ENCODE measurements at regions not wholly inside any gene's neighbourhood (a gene's known extent, or its start where the extent isn't known, plus 50 kb on each side); places are given as distances from the start of the nearest gene placed in this dataset.

- DNase-seq (no peak), ATAC-seq (no peak)
- intact Hi-C loops (cut with DNase I, micrococcal nuclease), result no loop called here
- Histone ChIP-seq H3K36me3 (ENCODE audit: low read depth) (no peaks in the 10 kb centered on the region), H3K4me3 (no peak overlapping the region), H3K4me1 (ENCODE audit: low read depth) (no peaks in the 10 kb centered on the region), H3K9me3 (no peaks in the 10 kb centered on the region)
- TF ChIP-seq CTCF (IDR thresholded peaks at IDR 0.05), result no peak
Measured at GRCh38 chr21:21929789-21930188, 931.6 kb downstream of the NCAM2 start.

- H3K36me3 ChIP-seq (ENCODE audit: low read depth), result no peaks in the 10 kb centered on the region
- no peak for TF ChIP-seq CTCF (IDR thresholded peaks at IDR 0.05)
- H3K9me3 ChIP-seq, result no peaks in the 10 kb centered on the region
- DNase-seq (no peak), ATAC-seq (no peak)
- no peak overlapping the region for H3K4me3 ChIP-seq
- intact Hi-C loops (cut with DNase I, micrococcal nuclease), result no loop called here
- no peaks in the 10 kb centered on the region for H3K4me1 ChIP-seq (ENCODE audit: low read depth)
Measured at GRCh38 chr21:21952566-21952965, 954.4 kb downstream of the NCAM2 start.

- DNase-seq (no peak), ATAC-seq (no peak)
- no peak for TF ChIP-seq CTCF (IDR thresholded peaks at IDR 0.05)
- H3K4me3 ChIP-seq, result no peak overlapping the region
- intact Hi-C loops (cut with DNase I, micrococcal nuclease), result no loop called here
- no peaks in the 10 kb centered on the region for H3K4me1 ChIP-seq (ENCODE audit: low read depth)
- no peaks in the 10 kb centered on the region for H3K36me3 ChIP-seq (ENCODE audit: low read depth)
- no peaks in the 10 kb centered on the region for H3K9me3 ChIP-seq
Measured at GRCh38 chr21:21955204-21955603, 957.0 kb downstream of the NCAM2 start.

GRCh38 chr21:21957490-21957889, 959.3 kb downstream of the NCAM2 start:
- Histone ChIP-seq H3K36me3 (ENCODE audit: low read depth) (no peaks in the 10 kb centered on the region), H3K9me3 (no peaks in the 10 kb centered on the region), H3K4me3 (no peak overlapping the region), H3K4me1 (ENCODE audit: low read depth) (no peaks in the 10 kb centered on the region)
- TF ChIP-seq CTCF (IDR thresholded peaks at IDR 0.05), result no peak
- no peak for ATAC-seq
- no peak for DNase-seq
- intact Hi-C loops (cut with DNase I, micrococcal nuclease), result no loop called here

- Histone ChIP-seq H3K36me3 (ENCODE audit: low read depth) (no peaks in the 10 kb centered on the region), H3K4me1 (ENCODE audit: low read depth) (no peaks in the 10 kb centered on the region), H3K9me3 (peaks cover 12% of the 10 kb centered on the region), H3K4me3 (no peak overlapping the region)
- no peak for TF ChIP-seq CTCF (IDR thresholded peaks at IDR 0.05)
- DNase-seq (no peak), ATAC-seq (no peak)
- intact Hi-C loops (cut with DNase I, micrococcal nuclease), result no loop called here
Measured at GRCh38 chr21:21963911-21964310, 965.7 kb downstream of the NCAM2 start.

GRCh38 chr21:21968810-21969209, 970.6 kb downstream of the NCAM2 start:
- DNase-seq (no peak), ATAC-seq (no peak)
- intact Hi-C loops (cut with DNase I, micrococcal nuclease), result no loop called here
- TF ChIP-seq CTCF (IDR thresholded peaks at IDR 0.05), result no peak
- no peaks in the 10 kb centered on the region for H3K36me3 ChIP-seq (ENCODE audit: low read depth)
- H3K4me3 ChIP-seq, result no peak overlapping the region
- no peaks in the 10 kb centered on the region for H3K4me1 ChIP-seq (ENCODE audit: low read depth)
- peaks cover 10% of the 10 kb centered on the region for H3K9me3 ChIP-seq

Data from mucosa of descending colon (tissue), 3 donors.